GM21619 (cell line): ENCODE measurements at regions not wholly inside any gene's neighbourhood (a gene's known extent, or its start where the extent isn't known, plus 50 kb on each side); places are given as distances from the start of the nearest gene placed in this dataset.
"Not testable (repeated sequence)": the region's sequence is repeated elsewhere in the genome, so short reads cannot be mapped to it uniquely, and the experiment has no call there.

Source experiments
- ATAC-seq: cut with Tn5 transposase; IDR thresholded peaks from one replicate; pipeline ENCODE4 v1.9.1; 2021; ENCODE audit not compliant: unreplicated experiment

- ATAC-seq, result no peak
Measured at GRCh38 chr10:90227786-90228185, 526.4 kb downstream of the KIF20B start.

- ATAC-seq, result no peak
Measured at GRCh38 chr10:90229486-90229885, 528.1 kb downstream of the KIF20B start.

- ATAC-seq, result not testable (repeated sequence)
Measured at GRCh38 chr10:90233805-90234204, 532.4 kb downstream of the KIF20B start.

GRCh38 chr10:90245623-90246022 is 544.2 kb downstream of the KIF20B start:
- ATAC-seq, result no peak

GRCh38 chr10:90250784-90251183 is 549.4 kb downstream of the KIF20B start:
- ATAC-seq, result not testable (repeated sequence)

- ATAC-seq, result no peak
Measured at GRCh38 chr10:90269699-90270098, 568.3 kb downstream of the KIF20B start.

- no peak for ATAC-seq
Measured at GRCh38 chr10:90274721-90275468, 573.5 kb downstream of the KIF20B start.

- no peak for ATAC-seq
Measured at GRCh38 chr10:90276894-90277475, 575.6 kb downstream of the KIF20B start.

- ATAC-seq, result no peak
Measured at GRCh38 chr10:90286406-90286805, 571.4 kb downstream of the HTR7 start.

- ATAC-seq, result no peak
Measured at GRCh38 chr10:90286941-90287340, 570.9 kb downstream of the HTR7 start.

GRCh38 chr10:90288391-90288933 is 569.4 kb downstream of the HTR7 start:
- ATAC-seq, result no peak

GRCh38 chr10:90289037-90289436 is 568.8 kb downstream of the HTR7 start:
- ATAC-seq, result no peak

GRCh38 chr10:90293616-90294015 is 564.2 kb downstream of the HTR7 start:
- ATAC-seq, result no peak

GRCh38 chr10:90294821-90295540 is 562.9 kb downstream of the HTR7 start:
- ATAC-seq, result not testable (repeated sequence)

- ATAC-seq, result not testable (repeated sequence)
Measured at GRCh38 chr10:90302031-90302430, 555.8 kb downstream of the HTR7 start.

GRCh38 chr10:90302758-90303481 is 554.9 kb downstream of the HTR7 start:
- ATAC-seq, result no peak

GRCh38 chr10:90304533-90304932 is 553.3 kb downstream of the HTR7 start:
- ATAC-seq, result no peak

- no peak for ATAC-seq
Measured at GRCh38 chr10:90306187-90306586, 551.7 kb downstream of the HTR7 start.

- ATAC-seq, result no peak
Measured at GRCh38 chr10:90308223-90308622, 549.6 kb downstream of the HTR7 start.

- no peak for ATAC-seq
Measured at GRCh38 chr10:90313576-90314325, 544.1 kb downstream of the HTR7 start.
